ENCODE measurements at regions not wholly inside any gene's neighbourhood (a gene's known extent, or its start where the extent isn't known, plus 50 kb on each side); places are given as distances from the start of the nearest gene placed in this dataset.

DNA sequence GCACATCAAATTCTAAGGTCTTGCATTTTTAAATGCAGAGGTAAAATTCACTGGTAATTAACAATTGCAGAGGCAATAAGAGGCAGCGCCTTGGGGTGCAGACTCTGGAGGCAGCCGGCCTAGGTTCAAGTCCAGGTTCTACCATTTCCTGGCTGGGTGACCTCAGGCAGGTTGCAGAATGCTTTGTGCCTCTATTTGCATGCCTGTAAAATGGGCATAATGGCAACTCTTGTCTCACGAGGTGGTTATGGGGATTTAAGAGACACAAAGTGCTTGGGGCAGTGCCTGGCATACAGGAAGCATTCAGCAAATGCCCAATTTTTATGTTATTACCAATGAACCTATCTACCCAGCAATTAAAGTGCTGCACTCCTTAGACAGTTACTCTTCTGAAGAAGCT is 180.0 kb upstream of the LHX5 start:
- no peak for DNase-seq

DNA sequence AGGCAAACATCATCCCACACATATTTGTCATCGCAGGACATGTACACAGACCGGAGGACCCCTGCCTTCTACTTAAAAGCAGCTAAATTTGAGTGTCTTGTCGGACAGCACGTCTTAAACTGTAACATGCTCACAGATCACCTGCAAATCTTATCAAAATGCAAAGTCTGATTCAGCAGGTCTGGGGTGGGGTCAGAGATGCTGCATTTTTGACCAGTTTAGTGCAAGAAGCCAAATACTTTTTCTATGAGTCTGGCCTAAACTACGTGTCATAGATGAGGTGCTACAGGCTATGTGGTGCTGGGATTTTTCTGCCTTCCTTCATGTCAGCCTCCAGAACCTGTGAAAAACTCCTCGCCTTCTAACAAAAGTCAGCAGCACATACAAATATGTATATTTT is 178.8 kb upstream of the LHX5 start:
- DNase-seq: no peak

DNA sequence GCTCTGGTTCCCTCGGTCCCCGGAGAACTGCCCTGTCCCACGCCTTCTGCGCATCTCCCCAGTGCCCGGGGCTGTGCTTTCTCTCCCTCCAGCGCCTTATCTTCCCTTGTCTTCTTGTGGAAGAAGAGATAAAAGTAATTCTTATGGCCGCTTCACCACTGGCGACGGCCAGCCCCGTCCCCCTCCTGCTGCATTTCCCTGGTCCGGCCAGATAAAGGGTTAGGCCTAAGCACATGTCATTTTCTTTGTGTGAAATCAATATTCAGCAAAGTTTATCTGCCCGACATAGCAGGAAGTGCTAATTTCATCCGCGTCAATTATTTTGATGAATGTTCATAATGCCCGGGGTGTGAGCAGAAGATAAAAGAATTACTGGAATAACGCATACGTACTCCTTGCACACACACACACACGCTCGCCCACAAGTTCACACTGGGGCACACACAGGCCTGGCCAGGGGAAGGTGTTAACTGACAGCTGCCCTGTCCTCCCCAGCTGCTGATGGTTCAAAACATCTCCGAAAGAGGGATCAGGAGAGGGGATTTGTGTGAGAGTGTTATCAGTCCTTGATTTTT is 177.7 kb upstream of the LHX5 start:
- no peak for DNase-seq

DNA sequence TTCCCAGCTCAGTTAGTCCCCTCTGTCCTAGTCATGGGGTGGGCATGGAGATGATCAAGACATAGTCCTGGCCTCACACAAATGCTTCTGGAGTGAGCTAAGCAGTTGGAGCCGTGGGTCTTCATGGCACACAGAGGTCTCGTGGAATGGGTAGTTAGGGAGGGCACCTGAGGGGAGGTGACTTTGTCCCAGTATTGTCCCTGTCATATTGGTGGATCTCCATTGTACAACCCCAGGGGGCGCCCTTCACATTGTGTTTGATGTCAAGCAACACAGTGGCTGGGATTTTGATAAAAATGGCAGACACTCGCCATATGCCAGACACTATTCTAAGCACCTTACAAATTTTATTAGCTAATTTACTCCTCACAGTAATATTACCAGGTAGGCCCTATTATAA is 175.4 kb upstream of the LHX5 start:
- DNase-seq: no peak

DNA sequence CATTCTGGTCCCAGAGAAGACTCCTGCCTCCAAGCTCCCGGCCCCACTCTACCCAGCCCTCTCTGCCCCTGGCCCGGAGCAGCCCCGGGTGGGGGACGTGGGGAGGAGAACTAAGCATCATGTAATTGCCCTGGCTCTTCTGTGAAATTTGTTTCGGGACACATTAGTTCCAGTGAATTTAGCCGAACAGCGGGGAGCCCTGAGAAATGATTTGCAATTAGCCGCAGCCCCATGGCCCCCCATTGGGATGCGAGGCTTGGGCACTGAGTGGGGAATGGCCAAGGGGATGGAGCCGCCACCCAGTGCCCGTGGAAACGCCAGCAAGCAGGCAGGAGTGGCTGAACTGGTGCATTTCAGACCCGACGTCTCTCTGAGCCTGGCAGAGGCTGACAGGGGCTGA is 173.9 kb upstream of the LHX5 start:
- DNase-seq: no peak

DNA sequence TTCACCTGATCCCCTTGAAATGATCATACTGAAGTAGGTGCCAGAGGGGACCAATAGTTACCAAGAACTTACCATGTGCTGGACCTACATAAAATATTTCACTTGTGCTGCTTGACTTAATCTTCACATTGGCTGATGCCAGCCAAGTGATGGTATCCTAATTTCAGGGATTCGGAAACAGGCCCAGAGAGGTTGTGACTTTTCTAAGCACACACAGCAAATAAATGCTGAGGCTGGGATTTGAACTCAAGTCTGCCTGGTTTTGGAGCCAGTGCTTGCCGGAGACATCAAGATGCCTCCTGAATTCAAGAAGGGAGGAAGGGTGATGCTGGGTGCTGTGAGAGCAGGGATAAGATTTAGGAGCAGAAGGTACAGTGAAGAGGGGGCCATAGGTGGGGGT is 173.5 kb upstream of the LHX5 start:
- DNase-seq: no peak

DNA sequence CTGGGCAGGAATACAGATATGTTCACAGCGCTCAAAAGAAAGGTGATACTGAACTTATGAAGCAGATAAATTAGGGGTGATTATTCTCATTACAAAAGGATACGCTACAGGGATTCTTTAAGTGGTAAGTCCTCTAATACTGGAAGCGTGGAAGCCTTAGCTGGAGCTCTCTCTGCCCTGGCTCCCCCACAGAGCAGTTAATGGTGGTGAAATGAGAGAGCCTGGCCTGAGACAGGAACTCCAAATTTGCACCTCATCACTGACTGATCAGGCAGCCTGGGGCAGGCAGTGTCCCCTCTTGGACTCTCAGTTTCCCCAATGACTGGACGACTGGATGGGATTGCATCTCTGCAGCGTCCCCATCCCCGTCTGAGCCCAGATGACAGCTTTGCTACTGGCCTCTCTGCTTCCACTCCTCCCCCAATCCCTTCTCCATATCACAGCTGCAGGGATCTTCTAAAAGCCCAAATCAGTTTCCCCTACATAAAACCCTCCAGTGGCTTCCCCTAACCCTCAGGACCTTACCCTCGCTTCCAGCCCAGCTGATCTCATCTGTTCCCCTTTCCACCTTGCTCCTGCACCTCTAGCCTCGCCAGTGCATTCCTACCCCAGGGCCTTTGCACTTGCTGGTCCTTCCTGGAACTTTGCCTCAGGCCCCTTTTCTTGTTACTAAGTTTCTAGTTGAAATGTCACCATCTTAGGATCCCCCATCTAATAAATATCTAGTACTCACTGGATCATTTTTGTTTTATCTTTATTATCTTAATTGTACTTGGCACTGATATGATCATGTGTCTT is 171.7 kb upstream of the LHX5 start:
- no peak for DNase-seq

DNA sequence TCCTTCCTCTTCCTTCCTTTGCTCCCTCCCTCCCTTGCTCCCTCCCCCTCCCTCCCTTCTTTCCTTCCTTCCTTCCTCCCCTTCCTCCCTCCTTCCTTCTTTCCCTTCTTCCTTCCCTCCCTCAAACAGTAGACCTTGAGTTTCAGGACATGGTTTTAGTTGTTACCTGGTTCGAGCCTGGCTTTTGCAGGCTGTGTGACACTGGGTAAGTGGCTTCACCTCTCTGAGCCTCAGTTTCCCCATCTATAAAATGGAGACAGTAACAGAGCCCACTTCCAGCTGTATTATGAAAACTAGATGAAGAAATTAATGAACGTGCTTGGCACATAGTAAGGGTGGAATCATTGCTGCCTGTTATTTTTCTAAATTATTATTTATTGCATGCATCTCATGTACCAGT is 171.0 kb upstream of the LHX5 start:
- DNase-seq: no peak

DNA sequence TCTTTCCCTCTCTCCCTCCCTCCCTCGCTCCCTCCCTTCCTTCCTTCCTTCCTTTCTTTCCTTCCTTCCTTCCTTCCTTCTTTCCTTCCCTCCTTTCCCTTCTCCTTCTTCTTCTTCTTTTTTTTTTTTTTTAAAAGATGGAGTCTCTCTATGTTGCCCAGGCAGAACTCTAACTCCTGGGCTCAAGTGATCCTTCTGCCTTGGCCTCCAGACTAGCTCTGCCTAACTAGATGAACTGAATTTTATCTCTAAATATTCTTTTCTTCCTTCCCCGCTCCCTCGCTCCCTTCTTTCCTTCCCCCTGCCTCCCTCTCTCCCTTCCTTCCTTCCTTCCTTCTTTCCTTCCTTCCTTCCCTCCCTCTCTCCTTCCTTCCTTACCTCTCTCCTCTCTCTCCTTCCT is 170.5 kb upstream of the LHX5 start:
- DNase-seq: no peak

DNA sequence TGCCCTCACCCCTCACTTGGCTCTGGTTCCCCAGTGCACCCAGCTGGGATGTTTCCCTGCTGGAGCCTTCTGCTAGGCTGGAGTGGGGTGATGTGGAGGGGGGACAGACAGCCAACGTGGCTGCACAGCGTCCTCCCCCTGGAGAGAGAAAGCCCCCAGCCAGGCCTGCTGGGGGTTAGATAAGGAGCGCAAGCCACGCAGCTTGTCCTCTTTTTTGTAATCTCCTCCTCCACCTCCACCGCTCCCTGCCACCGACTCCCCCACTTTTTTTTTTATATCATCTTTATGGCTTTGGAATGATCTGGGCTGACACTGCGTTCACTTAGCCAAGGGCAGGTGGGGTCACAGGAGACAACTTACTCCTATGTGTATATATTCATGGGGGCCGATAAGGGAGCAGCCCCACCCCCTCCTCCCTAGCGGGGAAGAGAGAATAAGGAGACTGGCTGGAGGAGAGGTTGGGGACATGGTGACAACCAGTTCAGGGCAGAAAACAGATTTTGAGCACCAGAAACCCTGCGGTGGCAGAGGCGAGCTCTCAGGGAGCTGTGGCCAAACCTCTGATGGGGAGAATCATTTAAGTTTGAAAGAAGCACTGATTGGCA is 169.9 kb upstream of the LHX5 start:
- DNase-seq: no peak

DNA sequence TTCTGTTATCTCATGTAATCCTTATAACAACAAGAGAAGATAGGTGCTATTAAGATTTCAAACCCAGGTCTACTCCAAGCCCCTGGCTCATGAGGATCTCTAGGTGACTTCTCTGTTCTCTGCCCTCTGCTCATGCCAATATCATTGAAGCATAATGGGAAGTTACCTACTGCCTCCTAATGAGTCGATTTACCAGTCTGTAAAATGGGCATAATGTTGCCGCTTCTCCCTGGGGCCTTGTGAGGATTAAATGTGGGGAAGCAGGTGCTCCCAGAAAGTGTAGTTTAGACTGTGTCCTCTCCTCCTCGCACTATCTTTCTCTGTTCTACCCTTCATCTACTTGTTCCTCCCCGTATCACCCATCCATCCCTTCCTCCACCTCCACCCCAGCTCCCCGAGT is 169.2 kb upstream of the LHX5 start:
- DNase-seq: no peak

DNA sequence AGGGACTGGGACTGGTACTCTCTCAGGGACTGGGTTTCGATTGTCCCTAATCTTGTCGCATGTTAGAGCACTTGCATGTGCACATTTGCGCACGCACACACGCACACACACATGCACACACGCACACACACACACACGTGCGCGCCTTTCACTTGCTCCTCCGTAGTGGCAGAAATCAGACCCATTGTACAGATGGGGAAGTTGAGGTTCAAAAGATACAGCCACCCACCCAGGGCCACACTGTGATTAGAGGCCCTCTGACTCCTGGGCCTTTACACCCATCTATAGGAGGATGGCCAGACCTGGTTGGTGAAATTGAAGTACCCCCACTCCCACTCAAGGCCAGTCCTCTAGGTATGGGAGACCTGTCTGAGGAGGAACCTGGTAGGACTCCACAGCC is 167.8 kb upstream of the LHX5 start:
- no peak for DNase-seq

DNA sequence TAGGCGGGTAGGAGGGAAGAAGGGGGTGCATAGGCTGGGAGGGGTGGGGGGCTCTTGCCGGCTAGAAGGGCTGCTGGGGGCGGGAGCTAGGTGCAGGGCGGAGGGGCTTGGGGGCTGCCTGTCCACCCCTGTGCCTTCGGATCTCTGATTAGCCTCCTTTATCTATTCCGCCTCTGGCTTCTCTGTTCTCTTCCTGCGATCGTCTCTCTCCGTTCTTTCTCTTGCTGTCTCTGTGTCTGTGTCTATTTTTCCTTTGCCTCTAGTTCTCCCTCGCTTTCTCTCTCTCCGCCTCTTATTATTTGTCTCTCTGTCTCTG is 166.7 kb upstream of the LHX5 start:
- DNase-seq: no peak

DNA sequence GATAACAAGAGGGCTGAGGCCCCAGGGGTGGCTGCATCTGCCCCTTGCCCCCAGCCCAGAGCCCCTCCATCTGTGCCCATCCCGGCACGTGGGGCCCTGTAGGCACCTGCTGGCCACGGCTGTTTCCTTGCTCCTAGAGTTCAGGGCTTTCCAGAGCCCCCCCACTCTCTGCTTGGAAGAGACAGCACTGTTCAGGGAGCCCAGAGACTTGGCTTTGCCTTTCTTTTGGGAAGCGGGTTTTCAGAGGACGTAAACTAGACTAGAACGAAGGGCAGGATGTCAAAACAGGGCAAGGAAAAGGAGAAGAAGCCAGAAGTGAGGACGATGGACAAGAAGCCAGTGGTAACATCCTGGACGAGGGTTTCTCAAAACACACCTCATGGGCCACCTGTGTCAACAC is 163.3 kb upstream of the LHX5 start:
- DNase-seq: no peak

DNA sequence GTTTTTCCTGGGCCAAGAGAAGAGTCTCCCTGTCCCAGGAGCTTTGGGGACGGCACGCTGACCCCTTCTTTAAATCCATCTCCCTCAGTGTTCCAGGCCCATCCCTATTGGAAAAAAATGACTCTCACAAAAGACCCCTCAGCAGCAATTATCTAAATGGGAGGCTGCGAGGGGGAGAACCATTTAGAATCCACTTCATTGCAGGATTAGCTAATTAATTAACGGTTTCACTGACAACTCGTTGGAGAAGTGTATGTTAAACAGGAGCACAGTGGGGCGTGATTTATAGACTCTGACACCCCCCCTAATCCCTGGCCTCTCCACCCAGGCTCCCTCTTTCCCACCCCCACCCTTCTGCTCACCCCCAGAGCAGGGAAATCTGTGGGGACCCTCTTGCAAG is 162.8 kb upstream of the LHX5 start:
- no peak for DNase-seq

DNA sequence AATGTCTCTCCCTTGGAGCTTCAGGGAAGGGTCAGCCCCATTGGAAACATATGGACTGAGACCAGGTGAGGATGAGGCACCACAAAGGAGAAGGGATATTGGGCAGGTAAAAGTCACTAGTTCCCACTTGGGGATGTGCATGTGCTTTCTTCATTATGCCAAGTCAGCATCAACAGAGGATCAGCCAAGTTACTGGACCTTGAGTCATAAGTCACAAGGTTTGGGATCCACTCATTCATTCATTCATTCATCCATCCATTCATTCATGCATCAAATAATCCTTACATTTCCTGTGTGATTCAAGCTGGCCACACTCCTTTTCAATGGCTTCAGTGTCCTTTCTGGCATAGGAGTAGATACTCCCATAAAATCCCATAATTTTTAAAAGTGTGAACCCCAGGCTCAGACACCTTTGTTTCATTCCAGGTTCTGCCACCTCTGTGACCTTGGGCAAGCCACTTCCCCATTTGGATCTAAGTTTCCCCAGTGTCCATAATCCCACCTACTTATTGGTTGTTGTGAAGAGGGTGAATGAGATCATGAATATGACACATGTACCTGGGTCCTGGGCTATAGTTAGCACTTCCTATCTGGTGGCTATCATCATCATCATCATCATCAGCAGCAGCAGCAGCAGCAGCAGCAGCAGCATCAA is 162.1 kb upstream of the LHX5 start:
- no peak for DNase-seq

DNA sequence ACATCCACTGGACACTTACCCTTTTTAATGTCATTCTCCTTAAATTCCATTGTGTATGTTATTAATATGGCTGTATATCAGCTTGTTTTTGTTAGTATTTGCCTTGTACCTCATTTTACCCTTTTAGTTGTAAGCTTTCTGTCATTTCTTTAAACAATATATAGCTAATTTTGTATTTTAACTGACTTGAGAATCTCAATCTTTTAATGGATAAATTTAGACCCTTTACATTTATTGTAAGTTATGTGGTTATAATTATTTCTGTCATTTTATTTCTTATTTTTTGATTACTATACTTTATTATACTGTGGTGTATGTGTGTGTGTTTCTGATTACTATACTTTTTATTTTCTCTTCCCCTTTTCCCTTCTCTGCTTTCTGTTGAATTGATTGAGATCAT is 159.0 kb upstream of the LHX5 start:
- no peak for DNase-seq

DNA sequence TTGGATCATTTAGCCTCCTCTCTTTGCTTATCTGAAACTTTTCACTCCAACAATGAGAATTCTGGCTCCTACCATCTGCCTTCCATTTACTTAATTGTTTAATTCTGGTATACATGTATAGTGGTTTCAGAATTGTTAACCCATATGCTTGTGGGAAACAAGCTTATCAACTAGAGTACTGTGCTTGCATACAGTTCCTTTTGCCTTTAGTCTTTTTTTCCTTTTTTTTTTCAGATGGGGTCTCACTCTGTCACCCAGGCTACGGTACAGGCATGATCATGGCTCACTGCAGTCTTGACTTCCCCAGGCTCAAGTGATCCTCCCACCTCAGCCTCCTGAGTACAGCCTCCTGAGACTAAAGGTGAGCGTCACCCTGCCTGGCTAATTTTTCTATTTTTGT is 153.8 kb upstream of the LHX5 start:
- no peak for DNase-seq

DNA sequence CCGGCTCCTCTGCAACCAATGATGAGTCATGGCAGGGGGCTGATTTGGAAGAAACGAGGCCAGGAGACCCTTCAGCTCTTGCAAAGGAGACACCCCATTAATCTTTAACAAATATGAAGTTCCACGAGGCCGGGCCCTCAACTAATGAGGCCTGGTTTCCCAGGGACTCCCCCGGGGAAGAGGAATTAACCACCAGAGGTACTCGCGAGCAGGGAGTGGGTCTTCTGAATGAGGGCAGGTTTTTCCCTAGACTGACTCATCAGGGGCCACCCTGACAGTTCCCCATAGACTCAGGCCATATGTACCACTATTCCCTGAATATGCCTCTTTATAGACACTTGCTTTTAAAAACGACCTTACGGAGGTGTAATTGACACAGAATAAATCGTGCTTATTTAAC is 150.7 kb upstream of the LHX5 start:
- DNase-seq: no peak

DNA sequence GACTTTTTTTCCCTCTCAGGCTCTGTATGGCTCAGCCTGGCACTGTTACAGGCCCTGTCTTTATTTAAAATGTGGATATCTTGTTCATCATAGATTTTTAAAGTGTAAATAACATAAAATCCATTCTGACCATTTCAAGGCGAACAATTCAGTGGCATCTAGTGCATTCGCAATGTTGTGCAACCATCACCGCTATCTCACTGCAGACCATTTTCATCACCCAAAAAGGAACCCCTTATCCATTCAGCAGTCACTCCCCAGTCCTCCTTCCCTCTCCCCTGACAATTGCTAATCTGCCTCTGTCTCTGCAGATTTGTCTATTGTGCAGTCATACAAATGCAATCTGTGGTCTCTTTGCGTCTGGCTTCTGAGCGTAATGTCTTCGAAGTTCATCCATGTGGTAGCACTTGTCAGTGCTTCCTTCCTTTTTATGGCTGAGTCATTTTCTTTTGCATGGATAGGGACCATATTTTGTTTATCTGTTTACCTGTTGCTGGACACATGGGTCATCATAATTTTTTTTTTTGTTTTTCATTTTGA is 148.8 kb upstream of the LHX5 start:
- no peak for DNase-seq

DNA sequence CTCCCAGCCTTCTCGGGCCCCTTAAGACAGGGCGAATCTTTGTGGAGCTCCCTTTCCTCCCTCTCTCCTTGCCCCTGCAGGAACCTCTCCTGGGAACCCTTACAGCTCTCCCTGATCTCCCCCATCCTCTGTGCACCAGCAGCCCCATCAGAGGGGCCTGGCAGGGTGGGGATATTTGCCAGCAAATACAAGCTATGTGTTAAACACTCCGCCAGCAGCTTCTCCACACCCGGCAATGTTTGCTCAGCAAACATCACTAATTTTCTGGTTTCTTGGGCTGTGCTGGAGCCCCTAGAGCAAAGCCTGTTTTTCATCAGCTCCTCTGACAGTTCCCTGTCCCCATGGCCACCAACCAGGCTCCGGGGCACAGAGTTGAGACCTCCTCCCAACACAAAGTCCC is 147.5 kb upstream of the LHX5 start:
- DNase-seq: no peak

DNA sequence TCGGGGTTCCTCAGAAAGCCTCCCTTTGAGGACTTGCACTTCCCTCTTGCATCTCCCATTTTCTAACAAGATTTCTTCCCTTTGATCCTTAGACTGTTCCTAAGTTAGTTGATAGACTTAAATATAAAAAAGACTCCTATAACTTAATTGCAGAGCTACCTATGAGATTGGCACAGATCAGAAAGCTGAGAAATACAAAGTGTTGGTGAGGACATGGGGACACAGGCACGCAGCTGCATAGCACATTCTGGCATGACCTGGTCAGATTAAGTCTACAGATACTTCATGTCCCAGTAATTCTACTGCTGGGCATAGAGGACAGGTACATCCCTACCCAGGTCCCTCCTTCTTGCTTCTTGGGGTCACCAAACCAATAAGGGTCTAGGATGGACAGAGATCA is 141.7 kb upstream of the LHX5 start:
- DNase-seq: no peak

DNA sequence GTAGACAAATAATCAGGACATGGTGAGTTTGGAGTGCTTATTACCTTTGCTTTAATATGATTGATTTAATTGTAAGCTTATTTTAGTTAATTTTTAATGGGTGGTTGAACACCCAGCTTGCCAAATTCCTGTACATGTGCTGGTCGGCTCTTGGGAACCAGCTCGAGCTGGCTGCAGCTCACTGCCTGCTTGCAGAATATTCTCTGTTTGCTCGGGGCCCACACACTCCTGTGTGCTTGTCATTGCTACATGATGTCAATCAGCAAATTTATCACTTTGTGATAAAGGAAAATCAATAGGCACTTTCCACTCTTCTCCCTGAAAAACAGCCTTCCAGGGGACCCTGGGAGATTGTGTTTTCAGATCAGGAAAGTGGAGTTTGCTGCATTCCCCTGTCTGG is 141.1 kb upstream of the LHX5 start:
- DNase-seq: no peak

DNA sequence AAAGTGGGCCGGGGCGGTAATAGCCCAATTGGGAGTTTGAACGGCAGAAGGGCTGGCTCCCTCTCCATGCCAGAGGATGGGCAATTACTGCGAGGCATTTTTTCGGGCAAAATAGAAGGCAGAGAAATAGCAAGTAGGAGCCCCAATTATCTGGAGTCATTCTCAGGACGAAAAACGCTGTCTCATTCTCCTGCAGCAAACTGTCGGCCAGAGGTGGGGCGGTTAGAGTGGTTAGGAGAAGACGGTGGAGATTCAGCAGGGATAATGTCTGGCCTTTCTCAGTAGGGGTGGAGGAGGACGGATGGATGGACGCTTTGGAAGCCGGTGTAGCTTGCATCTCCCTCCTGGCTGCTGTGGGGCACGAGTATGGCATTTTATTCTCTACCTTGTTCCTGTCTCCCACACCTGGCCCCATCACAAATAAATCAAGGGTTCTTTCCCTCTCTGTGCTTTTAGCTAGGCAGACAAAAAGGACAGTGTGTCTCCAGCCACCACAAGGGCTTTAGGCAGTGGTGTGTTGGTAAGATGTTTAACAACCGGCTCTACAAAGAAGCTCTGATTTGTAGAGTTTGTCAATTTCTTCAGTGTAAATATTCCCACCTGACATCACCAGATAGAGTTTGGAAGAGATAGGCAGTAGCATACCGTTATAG is 140.5 kb upstream of the LHX5 start:
- DNase-seq: no peak

Data from DMS79 treated with DMSO at 0.1 percent for 48 hours (cell line).